Hindlimb muscle (tissue), 1 donor: ENCODE measurements at regions not wholly inside any gene's neighbourhood (a gene's known extent, or its start where the extent isn't known, plus 50 kb on each side); places are given as distances from the start of the nearest gene placed in this dataset.

ENCODE experiments used
- DNase-seq: peaks from one replicate; pipeline ENCODE4 v3.0.0-alpha.2; 2013

DNA sequence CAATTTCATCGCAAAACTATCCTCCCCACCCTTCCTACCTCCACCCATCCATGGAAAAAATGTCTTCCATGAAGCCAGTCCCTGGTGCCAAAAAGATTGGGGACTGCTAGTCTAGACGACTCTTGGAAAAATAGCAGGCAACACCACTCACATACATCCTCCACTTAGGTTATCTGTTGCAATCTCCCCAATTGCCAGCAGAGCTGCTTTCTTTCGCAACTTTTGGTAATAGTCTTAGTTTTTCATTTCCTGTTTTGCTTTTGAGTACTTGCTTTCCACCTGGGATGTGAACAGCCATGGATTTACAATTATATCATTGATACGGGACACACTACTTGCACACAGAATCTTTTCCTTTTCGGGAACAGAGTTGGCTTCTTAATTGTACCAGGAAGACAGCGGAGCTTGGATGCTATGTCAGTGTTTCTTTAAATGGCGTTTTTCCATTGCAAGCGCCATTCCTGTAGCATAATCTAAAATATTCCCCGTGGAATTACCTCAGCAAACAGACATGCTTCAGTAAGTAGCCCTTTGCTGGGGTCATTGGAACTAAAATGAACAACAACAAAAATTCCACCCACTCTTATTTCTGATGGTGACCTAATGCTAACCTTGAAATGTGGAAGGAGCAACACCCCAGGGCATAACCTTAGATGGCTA is 183.3 kb upstream of the ADGRL2 start:
- peak; percentile 15 for DNase-seq

DNA sequence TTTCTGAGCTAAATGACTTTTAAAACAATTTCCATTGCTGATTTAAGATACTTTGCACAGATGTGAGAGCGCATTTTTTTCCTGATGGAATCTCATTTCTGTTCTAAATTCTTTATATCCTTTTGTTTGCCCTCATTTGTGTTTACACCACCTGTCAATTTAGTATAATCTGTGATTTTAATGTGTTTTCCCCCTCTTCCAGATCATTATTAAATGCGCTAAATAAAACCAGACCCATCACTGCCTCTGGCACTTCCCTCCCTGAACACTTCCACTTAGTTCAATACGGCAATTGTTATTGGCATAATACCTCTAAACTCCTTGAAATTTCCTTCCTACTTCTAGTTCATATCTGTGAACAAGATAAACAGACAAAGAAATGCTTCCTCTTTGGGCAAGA is 186.9 kb upstream of the ADGRL2 start:
- DNase-seq = no peak

DNA sequence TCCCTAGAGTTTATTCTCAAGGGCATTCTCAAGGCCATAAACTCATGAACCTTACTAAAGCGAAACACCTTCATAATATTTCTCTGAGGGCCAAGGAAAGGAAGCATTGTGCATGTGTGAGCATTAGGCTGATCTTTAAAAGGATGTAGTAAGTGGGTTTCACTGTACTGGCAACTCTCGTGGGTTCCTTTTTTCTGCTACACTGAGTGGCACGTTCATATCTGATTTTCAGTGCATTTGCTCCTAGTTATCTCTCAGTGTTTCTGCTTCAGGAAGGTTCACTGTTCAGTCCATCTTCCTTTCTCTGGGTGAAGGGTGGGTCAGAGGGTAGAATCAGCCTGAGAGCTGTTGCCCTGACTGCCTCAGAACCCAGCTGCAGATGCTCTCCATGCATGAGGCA is 192.8 kb upstream of the ADGRL2 start:
- no peak for DNase-seq

DNA sequence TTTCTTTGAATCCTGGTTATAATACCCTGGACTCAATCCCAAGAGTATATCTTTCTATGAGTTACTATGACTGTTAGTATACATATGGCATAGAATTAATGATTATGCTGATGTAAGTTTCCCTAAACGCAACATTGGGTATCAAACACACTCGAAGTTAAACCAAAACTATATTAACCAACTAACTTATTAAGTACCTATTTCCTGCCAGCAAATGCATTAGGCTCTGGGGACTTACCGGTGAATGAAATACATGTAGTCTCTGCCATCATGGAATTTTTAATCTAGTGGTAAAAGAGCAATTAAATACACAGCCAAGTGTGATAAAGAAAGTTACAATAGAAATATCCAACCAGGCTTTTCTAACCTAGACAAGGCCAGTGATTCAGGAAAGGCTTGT is 193.6 kb upstream of the ADGRL2 start:
- DNase-seq = no peak

DNA sequence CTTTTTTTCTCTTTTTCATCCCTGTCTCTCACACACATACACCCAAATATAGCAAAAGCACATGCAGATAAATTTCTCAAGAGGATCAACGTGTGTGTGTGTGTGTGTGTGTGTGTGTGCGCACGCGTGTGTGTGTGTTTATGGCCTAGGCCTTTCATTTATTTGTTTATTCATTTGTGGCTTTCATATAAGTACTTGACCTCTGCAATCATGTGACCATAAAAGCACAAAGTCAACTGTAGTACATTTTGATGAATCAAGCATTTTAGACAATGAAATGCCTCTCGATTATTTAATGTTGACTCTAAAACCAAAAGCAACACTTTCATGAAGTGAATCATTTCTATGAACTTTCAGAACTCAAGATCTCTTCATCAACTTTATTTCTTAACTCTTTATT is 194.1 kb upstream of the ADGRL2 start:
- no peak for DNase-seq

DNA sequence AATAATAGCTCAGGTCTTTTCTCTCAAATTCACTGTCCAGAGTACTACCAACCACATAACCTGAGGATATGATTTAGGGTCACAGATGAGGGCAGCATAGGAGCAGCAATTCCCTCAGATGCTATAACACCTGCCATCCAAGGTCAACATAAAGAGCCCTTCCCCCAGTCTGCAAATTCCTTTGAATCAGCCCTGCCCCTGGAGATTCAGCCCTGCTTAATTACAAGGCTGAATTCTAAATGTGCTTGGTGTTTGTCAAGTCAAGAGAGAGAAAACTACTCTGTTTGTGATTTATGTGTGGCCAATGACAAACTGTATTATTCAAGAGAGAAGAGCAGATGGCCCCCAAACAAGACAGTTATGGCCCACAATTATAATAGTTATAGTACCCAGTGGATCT is 195.7 kb upstream of the ADGRL2 start:
- no peak for DNase-seq

DNA sequence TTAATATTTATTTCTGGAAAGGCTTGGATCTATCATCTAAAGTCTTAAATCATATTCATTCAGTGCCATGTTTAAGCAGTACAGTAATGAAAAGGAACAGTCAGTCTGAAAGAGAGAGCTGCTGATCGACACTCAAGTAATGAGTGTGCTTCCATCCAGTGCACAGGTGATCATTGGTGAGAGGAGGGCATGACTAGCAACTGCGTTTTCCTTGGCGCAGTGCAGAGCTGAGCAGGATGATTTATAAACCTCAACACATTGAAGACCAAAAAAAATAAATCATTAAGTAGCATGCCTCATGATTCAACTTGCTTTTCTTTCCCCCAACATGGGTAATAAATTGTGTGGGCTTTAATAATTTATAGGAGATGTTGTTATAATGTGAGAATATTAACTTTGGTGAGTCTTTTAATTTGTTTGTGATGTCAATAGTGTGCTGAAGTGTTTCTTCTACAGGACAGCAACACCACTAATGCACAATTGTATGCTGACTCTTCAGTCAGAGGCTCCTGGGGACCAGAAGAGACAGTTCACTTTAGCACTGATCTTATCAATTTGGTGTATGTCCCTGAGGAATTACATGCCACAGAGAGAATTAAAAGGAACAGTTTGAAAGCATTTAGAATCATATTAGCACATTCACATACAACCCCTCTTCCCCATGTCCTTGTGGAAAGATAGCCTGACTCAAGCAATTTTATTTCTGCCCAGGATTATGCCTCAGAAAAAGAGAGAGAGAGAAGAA is 199.7 kb upstream of the ADGRL2 start:
- no peak for DNase-seq

DNA sequence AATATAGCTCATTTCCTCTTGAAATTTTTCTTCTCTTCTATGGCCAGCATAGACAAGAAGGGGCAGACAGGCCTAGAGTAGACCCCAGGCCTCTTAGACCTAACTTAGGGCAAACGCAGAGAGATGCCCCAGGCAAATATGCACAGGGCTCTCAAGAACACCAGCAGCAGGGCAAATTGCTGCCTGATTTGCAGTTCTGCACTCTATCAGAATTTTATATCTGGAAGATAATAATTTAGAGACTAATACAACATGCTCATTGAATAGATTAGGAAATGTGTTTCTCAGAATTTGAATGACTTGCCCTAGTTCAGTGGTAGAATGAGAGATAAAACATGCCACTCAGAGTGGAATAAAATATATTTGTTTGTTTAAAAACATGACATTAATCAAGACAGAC is 200.4 kb upstream of the ADGRL2 start:
- no peak for DNase-seq

DNA sequence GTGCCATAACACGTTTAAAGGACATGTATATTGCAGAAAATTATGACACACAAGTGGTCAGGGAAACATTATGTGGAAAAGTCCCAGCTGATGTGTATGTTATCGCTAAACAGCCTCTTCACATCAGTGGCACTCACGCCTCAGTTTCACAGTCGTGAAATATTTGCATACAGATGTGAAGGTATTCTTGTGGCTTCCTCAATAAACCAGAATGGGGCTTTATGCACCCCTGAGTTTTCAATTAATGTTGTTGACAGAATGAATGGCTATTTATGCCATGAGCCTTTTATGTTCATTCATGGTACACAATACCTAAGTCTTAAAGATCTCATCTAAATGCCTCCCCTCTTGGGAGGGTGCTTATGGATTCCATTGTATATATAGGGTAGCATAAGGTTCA is 202.1 kb upstream of the ADGRL2 start:
- no peak for DNase-seq

DNA sequence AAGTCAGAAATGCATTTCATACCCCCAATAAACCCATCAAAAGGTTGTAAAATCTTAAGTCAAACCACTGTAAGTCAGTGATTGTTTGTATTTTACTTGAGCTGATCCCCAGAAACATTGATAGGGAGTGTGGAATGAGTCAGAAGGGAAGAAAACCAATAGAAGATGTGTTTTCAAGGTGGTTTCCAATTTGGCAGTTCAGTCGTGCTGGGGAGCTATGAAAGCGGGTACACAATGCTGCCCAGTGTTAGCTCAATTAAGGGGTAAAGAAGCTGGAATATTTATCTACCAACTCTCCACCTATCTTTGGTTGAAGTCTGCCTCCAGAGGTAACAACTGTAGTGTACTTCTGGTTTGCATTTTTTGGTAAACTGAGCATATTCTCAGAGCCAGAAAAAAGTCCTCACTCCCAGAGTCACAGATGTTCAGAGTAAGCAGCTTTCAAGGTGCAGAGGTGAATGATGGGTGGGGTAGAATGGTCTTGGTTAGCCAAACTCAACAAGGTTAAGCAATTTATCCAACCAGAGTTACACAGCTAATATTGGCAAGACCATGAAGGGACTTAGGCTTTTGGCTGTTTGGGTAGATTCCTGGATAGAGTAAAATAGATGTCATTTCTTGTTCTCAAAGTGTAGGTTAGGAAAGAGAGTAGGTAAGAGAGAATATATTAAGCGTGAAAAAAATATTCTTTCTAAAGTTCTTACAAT is 202.9 kb upstream of the ADGRL2 start:
- DNase-seq = no peak

DNA sequence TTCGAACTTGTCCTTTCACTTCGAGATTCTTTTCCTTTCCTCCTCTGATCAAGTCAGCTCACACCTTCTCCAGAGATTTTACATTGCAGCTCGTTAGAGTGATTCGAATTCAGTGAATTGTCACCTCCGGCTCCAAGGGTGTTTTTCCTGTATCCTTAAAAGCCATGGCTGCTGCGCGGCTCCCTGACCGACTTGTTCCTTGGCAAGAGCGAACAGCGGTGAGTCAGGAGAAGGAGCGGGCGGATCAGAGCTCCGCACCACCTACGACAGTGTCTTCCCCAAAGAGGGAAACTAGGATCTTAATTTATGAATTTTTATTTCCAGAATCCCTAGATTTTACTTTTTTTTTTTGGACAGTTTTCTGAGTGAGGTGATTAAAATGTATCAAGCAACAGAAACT is 204.4 kb upstream of the ADGRL2 start:
- DNase-seq = no peak

DNA sequence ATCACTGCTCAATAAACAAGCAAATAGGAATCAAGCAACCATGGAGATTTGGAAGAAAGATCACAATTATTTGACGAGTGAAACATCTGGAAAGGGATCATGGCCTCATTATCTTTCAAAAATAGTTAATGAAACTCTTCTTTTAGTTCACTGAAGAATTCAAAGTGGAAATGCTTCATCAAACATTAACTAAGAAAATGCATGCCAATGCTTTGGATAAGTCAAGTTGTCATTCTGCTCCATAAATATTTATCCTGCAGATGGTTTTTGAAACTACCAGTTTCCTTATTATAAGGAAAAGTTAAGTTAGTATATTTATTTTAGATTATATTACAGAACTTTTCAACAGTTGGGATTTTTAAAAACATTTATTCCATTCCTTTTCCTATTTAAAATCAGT is 206.5 kb upstream of the ADGRL2 start:
- DNase-seq = no peak

DNA sequence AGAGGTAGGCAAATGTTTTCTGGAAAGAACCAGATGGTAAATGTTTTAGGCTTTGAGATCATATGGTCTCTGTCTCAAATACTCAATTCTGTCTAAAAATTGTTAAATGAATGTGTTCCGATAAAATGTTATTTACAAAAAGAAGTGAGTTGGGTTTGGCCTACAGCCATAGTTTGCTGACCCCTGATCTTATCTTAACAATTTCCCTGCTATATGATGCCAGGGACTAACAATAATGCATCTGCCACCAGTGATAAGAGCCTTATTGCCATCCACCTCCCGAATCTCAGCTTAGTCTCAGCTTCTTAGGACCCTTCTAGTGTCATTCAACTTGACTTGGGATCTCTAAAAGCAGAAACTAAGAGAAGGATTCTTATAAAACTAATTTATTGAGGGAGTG is 208.5 kb upstream of the ADGRL2 start:
- no peak for DNase-seq

DNA sequence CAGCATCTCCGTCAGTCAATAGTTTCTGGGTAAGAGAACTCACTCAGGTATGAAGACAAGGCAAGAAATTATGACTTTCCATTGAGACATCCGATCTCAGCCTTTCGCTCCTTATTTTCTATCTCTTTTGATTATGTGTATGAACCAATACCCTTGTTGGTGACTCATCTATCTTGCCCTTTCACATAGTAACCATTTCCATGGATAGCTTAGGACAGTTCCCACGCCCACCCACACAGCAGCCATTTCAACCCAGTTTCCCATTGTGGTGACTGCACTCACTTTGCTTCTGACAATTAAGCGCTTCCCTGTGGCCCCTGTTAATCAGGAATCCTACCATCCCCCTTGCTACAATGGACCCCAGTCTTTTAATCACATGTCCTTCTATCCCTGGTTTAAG is 210.6 kb upstream of the ADGRL2 start:
- no peak for DNase-seq

DNA sequence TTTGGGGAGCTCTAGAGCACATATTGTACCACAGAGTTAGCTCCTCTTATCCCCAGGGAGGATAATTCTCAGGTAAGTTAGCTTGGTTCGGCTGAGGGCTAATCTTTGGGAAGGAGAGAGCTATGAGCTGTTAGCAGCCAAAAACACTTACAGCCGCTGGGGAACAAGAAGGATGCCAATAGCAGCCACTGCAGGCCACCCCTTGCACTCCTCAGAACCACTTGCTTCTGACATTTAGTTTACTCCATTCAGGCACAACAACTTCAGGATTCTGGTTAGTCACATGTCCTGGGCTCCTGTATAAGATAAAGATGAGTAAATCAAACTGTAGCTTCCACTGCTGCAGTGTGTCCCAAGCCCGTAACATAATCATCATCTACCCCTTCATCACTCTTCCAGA is 212.6 kb upstream of the ADGRL2 start:
- no peak for DNase-seq

DNA sequence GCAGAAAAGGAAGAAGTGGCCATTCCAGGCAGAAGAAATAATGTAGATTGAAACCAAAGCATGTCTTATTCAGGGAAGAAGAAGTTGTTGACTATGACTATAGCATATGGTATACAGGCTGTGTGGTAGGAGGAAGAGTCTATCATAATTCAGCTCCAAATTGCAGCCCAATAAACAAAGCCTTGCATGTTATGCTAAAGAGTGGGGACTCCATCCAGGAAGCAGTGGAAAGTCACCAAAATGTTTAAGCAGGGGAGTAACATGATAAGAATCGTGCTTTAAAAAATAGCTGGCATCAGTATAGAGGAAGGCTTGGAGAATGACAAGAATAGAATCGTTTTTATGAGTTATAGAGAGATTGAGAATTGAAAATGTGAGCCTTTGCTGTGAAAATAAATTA is 213.3 kb upstream of the ADGRL2 start:
- no peak for DNase-seq

DNA sequence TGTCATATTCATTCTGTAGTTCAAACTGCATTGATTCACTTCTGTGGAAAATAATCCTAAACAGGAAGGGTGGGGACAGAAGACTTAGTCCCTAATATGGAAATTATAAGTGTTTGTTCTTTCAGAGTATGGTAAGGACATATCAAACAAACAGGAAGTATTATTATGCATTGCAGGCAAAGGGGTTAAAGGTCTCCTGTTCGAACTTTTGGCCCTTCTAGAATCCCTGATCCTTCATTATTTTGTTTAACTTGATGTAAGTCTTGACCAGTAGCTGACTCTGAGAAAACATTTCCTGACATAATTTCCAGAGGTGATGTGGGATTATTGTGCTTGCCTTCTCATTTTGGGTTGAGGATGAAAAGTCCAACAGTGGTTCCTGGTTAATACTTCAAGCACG is 215.4 kb upstream of the ADGRL2 start:
- DNase-seq = no peak

DNA sequence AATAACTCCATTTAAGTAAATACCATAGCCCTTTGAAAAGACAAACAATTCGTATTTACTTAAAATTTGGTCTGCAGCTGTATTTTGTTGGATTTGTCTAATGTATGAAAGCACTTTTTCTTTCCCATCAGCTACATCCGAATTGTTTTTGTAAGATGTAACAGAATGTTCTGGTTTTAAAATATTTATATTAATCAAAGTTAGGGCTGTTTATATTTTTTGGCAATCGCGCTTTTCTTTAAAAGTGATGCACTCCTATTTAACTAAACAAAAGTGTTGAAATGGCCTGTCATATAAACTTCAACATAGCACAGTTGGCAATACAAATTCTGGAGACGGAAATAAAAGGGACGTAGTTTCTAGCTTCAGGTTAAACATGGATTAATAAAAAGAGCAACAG is 216.3 kb upstream of the ADGRL2 start:
- DNase-seq = no peak

DNA sequence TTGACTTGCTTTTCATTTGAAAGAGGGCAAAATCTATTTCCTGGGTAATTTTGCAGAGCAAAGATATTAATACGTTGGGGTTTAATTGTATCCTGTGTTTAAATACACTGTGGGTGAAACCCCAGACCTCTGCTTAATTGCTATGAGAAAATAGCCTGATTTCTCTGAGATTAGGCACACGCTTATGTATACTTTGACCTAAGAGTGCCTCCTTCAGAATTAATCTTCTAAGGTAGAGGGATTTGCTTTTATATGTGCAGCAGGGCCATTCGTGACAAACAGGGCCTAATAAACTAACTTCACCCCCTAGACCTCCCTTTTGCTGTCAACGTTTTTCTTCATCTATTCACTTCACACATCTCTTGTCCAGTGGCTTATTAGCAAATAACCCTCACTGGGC is 216.9 kb upstream of the ADGRL2 start:
- no peak for DNase-seq

DNA sequence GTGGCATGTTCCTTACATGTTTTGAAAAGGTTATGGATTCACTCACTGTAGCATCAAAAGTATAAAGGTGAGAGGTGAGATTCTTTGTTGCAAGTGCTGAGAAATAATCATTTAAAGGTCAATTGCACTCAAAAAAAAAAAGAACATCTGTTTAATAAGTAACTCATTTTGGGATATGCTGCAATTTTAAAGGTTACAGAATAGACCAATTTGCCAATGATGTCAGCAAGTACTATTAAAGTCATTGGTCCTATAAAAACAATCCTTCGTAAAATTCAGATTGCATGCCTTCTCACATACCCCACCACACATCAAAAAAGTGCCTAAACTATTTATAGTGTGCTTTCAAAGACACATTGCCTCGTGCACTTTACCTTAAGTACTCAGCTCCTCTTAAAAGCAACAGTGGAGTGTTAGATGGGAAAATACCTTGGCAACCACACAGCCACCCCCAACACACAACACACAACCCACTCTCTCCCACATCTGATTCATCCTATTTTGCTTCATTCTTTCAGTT is 218.2 kb upstream of the ADGRL2 start:
- no peak for DNase-seq

DNA sequence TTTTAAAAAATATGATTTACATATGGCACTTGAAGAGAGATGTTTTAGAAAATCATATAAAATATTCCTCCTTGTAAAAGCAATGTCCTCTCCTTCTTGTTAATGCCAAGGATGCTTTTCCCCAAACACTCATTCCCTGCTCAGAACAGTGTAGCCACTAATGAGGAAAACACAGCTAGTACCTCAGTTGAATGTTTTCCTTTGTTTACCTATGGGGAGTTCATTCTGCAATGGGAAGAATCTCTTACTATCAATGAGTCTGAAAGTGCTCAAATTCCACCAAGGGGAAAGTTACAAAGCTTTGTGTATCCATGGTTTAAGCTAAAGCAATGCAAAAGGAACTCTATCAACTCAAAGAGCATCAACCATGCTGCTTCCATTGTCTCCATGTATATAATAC is 221.9 kb upstream of the ADGRL2 start:
- no peak for DNase-seq

DNA sequence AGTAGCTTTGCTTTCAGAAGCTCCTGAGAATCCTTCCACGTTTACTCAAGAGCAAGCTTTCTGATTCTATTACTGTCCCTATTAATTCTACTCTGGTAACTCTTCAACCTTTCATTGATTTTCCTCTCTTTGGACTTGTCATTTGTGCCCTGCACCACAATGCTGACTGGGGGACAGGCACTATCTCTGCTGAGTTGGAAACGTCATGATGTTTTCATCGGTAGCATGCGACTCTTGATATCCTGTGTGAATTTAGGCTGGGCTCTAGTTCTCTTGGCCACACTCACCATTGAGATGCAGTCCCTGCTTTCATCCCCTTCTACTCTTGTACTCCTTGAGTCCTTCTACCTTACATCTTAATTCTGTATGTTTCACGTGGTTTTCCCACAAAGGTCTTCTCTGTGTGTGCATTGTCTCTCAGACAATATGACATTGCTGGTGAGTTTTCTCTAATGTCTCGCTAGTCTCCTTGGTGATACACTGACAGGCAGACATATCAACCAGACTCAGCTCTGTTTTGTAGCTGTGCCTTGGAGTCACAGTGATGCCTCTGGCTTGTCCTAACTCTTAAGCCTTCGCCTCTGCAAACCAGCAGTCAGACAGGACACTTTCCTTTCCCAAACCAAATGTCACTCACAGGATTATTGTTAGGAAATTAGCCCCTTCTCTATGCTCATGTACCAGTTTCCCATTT is 223.6 kb upstream of the ADGRL2 start:
- DNase-seq = no peak

DNA sequence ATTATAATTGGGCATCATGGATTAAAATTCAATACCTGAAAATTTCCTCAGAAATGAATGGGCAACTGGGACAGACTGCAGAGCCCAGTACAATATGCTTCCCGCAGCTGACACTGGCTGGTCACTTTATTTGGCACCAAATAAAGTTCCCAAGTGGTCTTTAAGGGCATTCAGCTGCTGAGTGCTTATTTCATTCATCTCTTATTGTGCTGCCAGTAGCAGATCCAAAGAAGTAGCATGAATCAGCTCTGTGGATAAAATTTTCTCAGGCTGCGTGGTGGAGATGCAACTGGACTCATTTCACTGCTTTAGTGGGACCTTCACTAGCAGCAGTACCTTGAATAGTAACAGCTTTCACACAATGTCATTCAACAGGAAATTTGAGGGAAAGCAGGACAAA is 226.3 kb upstream of the ADGRL2 start:
- DNase-seq = no peak
